DOHH2 (cell line): ENCODE measurements at regions not wholly inside any gene's neighbourhood (a gene's known extent, or its start where the extent isn't known, plus 50 kb on each side); places are given as distances from the start of the nearest gene placed in this dataset.

Experiments
- H3F3A ChIP-seq: fragments of 200-600 bp; sonication (generic), shearing (Covaris generic); 2 replicates; pipeline ENCODE4 v1.6.0; 2016; ENCODE audit warnings: antibody characterized with exemption, mild to moderate bottlenecking; ENCODE audit not compliant: control insufficient read depth, insufficient read depth
- H3K27ac ChIP-seq: fragments of 200-600 bp; sonication (generic); 2 replicates; pipeline ENCODE4 v1.5.1; 2014; ENCODE audit warnings: low read depth, mild to moderate bottlenecking, low read length, moderate library complexity
- H3K27me3 ChIP-seq: fragments of 200-600 bp; sonication (generic); 2 replicates; pipeline ENCODE4 v1.6.1; 2014; ENCODE audit warnings: mild to moderate bottlenecking, low read length, mixed read lengths; ENCODE audit not compliant: control insufficient read depth
- H3K36me3 ChIP-seq: fragments of 200-600 bp; sonication (generic); 2 replicates; pipeline ENCODE4 v1.6.1; 2014; ENCODE audit warnings: mild to moderate bottlenecking, low read length, moderate library complexity, mixed read lengths; ENCODE audit not compliant: control insufficient read depth
- H3K4me1 ChIP-seq: fragments of 200-600 bp; sonication (generic); 2 replicates; pipeline ENCODE4 v1.6.1; 2014; ENCODE audit warnings: mild to moderate bottlenecking, low read length, mixed read lengths; ENCODE audit not compliant: control insufficient read depth
- H3K4me2 ChIP-seq: fragments of 200-600 bp; sonication (generic); 2 replicates; pipeline ENCODE4 v1.6.0; 2014; ENCODE audit warnings: mild to moderate bottlenecking, low read length, moderate library complexity
- H3K4me3 ChIP-seq: fragments of 200-600 bp; sonication (generic); 2 replicates; pipeline ENCODE4 v1.5.1; 2014; ENCODE audit warnings: mild to moderate bottlenecking, low read length, mixed read lengths
- H3K79me2 ChIP-seq: fragments of 200-600 bp; sonication (generic); 2 replicates; pipeline ENCODE4 v1.6.1; 2014; ENCODE audit warnings: mild to moderate bottlenecking, low read length, mixed read lengths; ENCODE audit not compliant: control insufficient read depth
- H3K9me2 ChIP-seq: fragments of 200-600 bp; sonication (generic); replicated peaks from 2 replicates; pipeline ENCODE4 v1.6.1; 2014; ENCODE audit warnings: mild to moderate bottlenecking, low read length, mixed read lengths; ENCODE audit not compliant: control insufficient read depth
- H3K9me3 ChIP-seq: fragments of 200-600 bp; sonication (generic); 2 replicates; pipeline ENCODE4 v1.6.1; 2014; ENCODE audit warnings: antibody characterized with exemption, low read length, mixed read lengths; ENCODE audit not compliant: control insufficient read depth, insufficient read depth
- H4K20me1 ChIP-seq: fragments of 200-600 bp; sonication (generic); 2 replicates; pipeline ENCODE4 v1.6.0; 2014; ENCODE audit warnings: low read depth, mild to moderate bottlenecking, antibody characterized with exemption, low read length, moderate library complexity; ENCODE audit not compliant: control insufficient read depth, insufficient read depth
- EZH2phosphoT487 ChIP-seq: fragments of 200-600 bp; sonication (generic); IDR thresholded peaks from 2 replicates; pipeline ENCODE4 v1.6.1; 2017; ENCODE audit warnings: borderline replicate concordance, mild to moderate bottlenecking, antibody characterized with exemption, low read length, moderate library complexity, mixed read lengths
- TF ChIP-seq, protein P1 (sequence below): fragments of 200-600 bp; sonication (generic); IDR thresholded peaks from one replicate; pipeline ENCODE4 v1.5.1; 2014; ENCODE audit warnings: antibody characterized with exemption, mild to moderate bottlenecking, low read depth, low read length; ENCODE audit not compliant: poor library complexity, severe bottlenecking

DNA sequence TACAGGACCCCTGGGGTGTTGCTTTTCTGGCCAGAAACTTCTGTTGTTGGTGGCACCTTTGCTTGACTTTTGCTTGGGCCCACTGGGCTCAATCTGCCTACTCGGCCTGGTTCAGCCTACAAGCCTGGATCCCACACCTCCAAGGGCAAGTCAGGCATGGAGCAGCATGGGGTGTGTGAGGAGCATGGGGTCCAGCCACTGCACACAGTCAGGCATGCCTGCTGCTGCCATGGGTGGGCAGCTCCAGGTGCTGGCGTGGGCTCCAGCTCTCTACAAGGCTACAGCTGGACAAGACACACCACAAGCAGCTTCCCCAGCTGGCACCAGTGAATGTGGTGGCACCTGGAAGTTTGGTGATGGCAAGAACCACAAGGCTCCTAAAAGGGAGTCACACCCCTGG is 1683.1 kb upstream of the ADGRL3 start:
- H3K9me3 ChIP-seq: peaks cover 3% of the 10 kb centered on the region; the same call in 1 of the 2 replicates
- no peaks in the 10 kb centered on the region for H3F3A ChIP-seq
- no peaks in the 10 kb centered on the region for H3K79me2 ChIP-seq
- H3K4me1 ChIP-seq: no peaks in the 10 kb centered on the region
- no peak overlapping the region for H3K4me3 ChIP-seq
- no peaks in the 10 kb centered on the region for H4K20me1 ChIP-seq
- no peak overlapping the region for H3K4me2 ChIP-seq
- no peaks in the 10 kb centered on the region for H3K27me3 ChIP-seq
- TF ChIP-seq EZH2phosphoT487: no peak
- TF ChIP-seq, protein P1, sequence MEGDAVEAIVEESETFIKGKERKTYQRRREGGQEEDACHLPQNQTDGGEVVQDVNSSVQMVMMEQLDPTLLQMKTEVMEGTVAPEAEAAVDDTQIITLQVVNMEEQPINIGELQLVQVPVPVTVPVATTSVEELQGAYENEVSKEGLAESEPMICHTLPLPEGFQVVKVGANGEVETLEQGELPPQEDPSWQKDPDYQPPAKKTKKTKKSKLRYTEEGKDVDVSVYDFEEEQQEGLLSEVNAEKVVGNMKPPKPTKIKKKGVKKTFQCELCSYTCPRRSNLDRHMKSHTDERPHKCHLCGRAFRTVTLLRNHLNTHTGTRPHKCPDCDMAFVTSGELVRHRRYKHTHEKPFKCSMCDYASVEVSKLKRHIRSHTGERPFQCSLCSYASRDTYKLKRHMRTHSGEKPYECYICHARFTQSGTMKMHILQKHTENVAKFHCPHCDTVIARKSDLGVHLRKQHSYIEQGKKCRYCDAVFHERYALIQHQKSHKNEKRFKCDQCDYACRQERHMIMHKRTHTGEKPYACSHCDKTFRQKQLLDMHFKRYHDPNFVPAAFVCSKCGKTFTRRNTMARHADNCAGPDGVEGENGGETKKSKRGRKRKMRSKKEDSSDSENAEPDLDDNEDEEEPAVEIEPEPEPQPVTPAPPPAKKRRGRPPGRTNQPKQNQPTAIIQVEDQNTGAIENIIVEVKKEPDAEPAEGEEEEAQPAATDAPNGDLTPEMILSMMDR: no peak
- H3K27ac ChIP-seq: no peak overlapping the region
- H3K36me3 ChIP-seq: no peaks in the 10 kb centered on the region
- no peaks in the 10 kb centered on the region for H3K9me2 ChIP-seq

DNA sequence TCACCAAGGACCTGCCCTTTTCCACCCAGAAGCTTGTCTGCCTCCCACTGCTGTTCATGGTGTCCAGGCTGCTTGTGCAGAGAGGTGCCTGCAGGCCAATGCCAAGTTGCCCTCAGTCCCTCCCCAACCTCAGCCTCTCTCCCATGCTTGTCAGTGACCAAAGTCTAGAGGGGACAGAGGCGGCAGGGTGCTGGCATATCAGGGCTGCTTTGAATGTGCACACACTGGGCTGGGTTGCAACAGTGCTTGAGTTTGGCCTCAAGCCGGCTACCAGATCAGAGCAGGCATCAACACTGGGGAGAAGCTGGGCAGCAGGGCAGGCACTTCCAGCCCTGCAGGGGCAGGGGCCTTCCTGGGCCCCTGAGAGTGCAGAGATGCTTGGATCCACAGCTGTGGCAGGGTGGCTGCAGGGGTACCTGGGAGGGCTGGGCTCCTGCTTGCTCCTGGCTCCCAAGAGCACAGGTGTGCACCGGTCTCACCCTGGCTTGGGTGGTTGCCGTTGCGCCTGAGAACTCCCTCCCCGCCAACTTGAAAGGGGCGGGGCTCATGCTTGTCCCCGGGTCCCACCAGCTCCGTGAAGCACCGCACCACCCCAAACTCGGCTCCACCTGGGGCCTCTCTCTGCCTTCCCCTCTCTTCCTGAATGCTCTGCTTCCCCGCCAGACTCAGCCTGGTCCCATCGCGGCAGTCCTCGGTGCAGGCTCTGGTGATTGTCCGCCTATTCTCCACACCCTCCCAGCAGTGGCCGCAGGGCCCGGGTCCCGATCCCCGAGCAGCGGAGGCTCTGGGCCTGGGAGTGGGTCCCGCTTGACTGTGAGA is 1681.9 kb upstream of the ADGRL3 start:
- H3K9me2 ChIP-seq: no peaks in the 10 kb centered on the region
- no peak overlapping the region for H3K27ac ChIP-seq
- H3K79me2 ChIP-seq: no peaks in the 10 kb centered on the region
- no peaks in the 10 kb centered on the region for H3K27me3 ChIP-seq
- no peaks in the 10 kb centered on the region for H3K36me3 ChIP-seq
- H3K4me1 ChIP-seq: no peaks in the 10 kb centered on the region
- H3F3A ChIP-seq: no peaks in the 10 kb centered on the region
- no peak overlapping the region for H3K4me2 ChIP-seq
- TF ChIP-seq, protein P1: no peak
- TF ChIP-seq EZH2phosphoT487: no peak
- peaks cover 3% of the 10 kb centered on the region; the same call in 1 of the 2 replicates for H3K9me3 ChIP-seq
- H4K20me1 ChIP-seq: no peaks in the 10 kb centered on the region
- no peak overlapping the region for H3K4me3 ChIP-seq

DNA sequence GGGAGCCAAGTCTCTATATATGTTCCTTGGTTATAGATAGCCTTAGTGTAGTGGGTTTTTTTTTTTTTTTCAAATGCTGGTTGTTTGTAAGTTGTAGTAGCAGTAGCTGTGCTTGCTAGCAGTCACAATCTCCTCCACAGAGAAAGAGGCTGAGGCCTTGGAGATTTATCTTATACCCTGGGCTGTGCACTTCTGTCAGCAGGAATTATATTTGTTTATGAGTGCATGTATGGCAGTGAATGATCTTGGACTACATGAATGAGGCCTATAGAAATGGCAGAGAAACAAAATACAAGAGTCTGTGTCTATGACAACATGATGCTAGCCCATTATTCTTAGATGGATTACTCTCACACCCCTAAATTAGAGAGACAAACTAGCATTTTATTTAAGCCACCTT is 1674.2 kb upstream of the ADGRL3 start:
- Histone ChIP-seq H3K79me2 (no peaks in the 10 kb centered on the region), H3K4me3 (no peak overlapping the region), H4K20me1 (no peaks in the 10 kb centered on the region), H3K9me2 (no peaks in the 10 kb centered on the region), H3K27me3 (no peaks in the 10 kb centered on the region), H3F3A (no peaks in the 10 kb centered on the region), H3K27ac (no peak overlapping the region), H3K4me2 (no peak overlapping the region), H3K9me3 (no peaks in the 10 kb centered on the region), H3K36me3 (no peaks in the 10 kb centered on the region), H3K4me1 (no peaks in the 10 kb centered on the region)
- no peak for TF ChIP-seq EZH2phosphoT487
- TF ChIP-seq, protein P1: no peak
